B cell (primary cell): ENCODE measurements at regions not wholly inside any gene's neighbourhood (a gene's known extent, or its start where the extent isn't known, plus 50 kb on each side); places are given as distances from the start of the nearest gene placed in this dataset.

Source experiments
- ATAC-seq: fragments of 200-7000 bp; cut with Tn5 transposase; one replicate; pipeline ENCODE4 v1.10.0; 2021; ENCODE audit warnings: low read depth, mild to moderate bottlenecking, moderate number of reproducible peaks, moderate library complexity
- CTCF ChIA-PET: fragments of 350-600 bp; sonication (Branson Sonifier 250); formaldehyde crosslinking; loops from one replicate; lab custom pipeline; 2021; ENCODE audit warnings: antibody characterized with exemption, inconsistent platforms; lab: Charles Lee
- POLR2A ChIA-PET: fragments of 350-600 bp; sonication (Branson Sonifier 250); formaldehyde crosslinking; loops from one replicate; lab custom pipeline; 2021; ENCODE audit warnings: antibody characterized with exemption; lab: Charles Lee
- DNase-seq: peaks from one replicate; pipeline ENCODE4 v3.0.0; 2013
- H2AFZ ChIP-seq: 2 replicates; pipeline ENCODE4 v1.6.1; 2012; ENCODE audit warnings: mild to moderate bottlenecking, low read depth, low read length; ENCODE audit not compliant: insufficient read depth, poor library complexity, severe bottlenecking
- H3K27ac ChIP-seq, 2 donors: 1 replicate in 1 of 2; 2 replicates in 1 of 2; pipeline ENCODE4 v1.5.1; 2012 to 2013; ENCODE audit warnings: low read length in 2 of 2, mild to moderate bottlenecking in 2 of 2, moderate library complexity in 1 of 2
- H3K27me3 ChIP-seq, 4 experiments: fragments of 200-600 bp in 1 of 4; sonication (generic) in 1 of 4; replicated peaks in 1 of 4; 1 replicate in 2 of 4; 2 replicates in 2 of 4; pipeline versions ENCODE4 v1.6.1 to v1.7.0; 2013 to 2016; ENCODE audit warnings: low read length in 3 of 4, mild to moderate bottlenecking in 2 of 4, mixed read lengths in 1 of 4, moderate library complexity in 1 of 4; ENCODE audit not compliant: insufficient read depth in 4 of 4, control insufficient read depth in 3 of 4; ENCODE audit errors: control extremely low read depth in 1 of 4
- H3K36me3 ChIP-seq, 2 experiments: replicated peaks in 1 of 2; 1 replicate in 1 of 2; 2 replicates in 1 of 2; pipeline versions ENCODE4 v1.6.1 to v1.7.1; 2013; ENCODE audit warnings: low read length in 1 of 2; ENCODE audit not compliant: insufficient read depth in 2 of 2, control insufficient read depth in 1 of 2; ENCODE audit errors: control extremely low read depth in 1 of 2, extremely low read depth in 1 of 2
- H3K4me1 ChIP-seq, 2 donors: fragments of 200-600 bp in 1 of 2; sonication (generic) in 1 of 2; 1 replicate in 1 of 2; 2 replicates in 1 of 2; pipeline versions ENCODE4 v1.5.1 to v1.6.1; 2013 to 2017; ENCODE audit warnings: low read length in 2 of 2; ENCODE audit not compliant: control insufficient read depth in 2 of 2, insufficient read depth in 2 of 2
- H3K4me2 ChIP-seq: replicated peaks from 2 replicates; pipeline ENCODE3; 2012; ENCODE audit warnings: mild to moderate bottlenecking, low read depth, low read length; ENCODE audit not compliant: poor library complexity, severe bottlenecking
- H3K4me3 ChIP-seq, 5 experiments: fragments of 200-600 bp in 1 of 5; sonication (generic) in 1 of 5; 1 replicate in 3 of 5; 2 replicates in 2 of 5; pipeline versions ENCODE4 v1.5.1 to v1.7.0; 2011 to 2016; ENCODE audit warnings: low read length in 4 of 5, mild to moderate bottlenecking in 4 of 5, low read depth in 2 of 5, control low read depth in 1 of 5, moderate library complexity in 1 of 5; ENCODE audit not compliant: insufficient read depth in 1 of 5; ENCODE audit errors: control extremely low read depth in 1 of 5, extremely low read depth in 1 of 5
- H3K79me2 ChIP-seq: fragments of 200-600 bp; sonication (generic); one replicate; pipeline ENCODE4 v1.6.0; 2016; ENCODE audit warnings: low read length; ENCODE audit not compliant: control insufficient read depth, insufficient read depth
- H3K9ac ChIP-seq: fragments of 200-600 bp; sonication (generic); 2 replicates; pipeline ENCODE4 v1.6.1; 2017; ENCODE audit warnings: mild to moderate bottlenecking, low read length, moderate library complexity
- H3K9me3 ChIP-seq, 3 donors: one replicate each; pipeline versions ENCODE4 v1.6.1 to v1.7.1; 2013; ENCODE audit warnings: low read length in 2 of 3; ENCODE audit not compliant: control insufficient read depth in 2 of 3, insufficient read depth in 1 of 3; ENCODE audit errors: control extremely low read depth in 1 of 3
- H4K20me1 ChIP-seq: 2 replicates; pipeline ENCODE4 v1.6.0; 2012; ENCODE audit warnings: mild to moderate bottlenecking, low read length; ENCODE audit not compliant: insufficient read depth, control insufficient read depth, poor library complexity, severe bottlenecking
- H3K27ac Mint-ChIP-seq: one replicate; pipeline ENCODE4 v1.8.0; 2021; ENCODE audit warnings: mixed read lengths
- H3K27me3 Mint-ChIP-seq: one replicate; pipeline ENCODE4 v1.8.0; 2021; ENCODE audit warnings: mixed read lengths
- H3K4me1 Mint-ChIP-seq: one replicate; pipeline ENCODE4 v1.8.0; 2021; ENCODE audit warnings: mixed read lengths
- H3K4me3 Mint-ChIP-seq: one replicate; pipeline ENCODE4 v1.8.0; 2021; ENCODE audit warnings: mixed read lengths
- H3K9me3 Mint-ChIP-seq: one replicate; pipeline ENCODE4 v1.8.0; 2022; ENCODE audit warnings: mixed read lengths; ENCODE audit not compliant: insufficient read depth
- EZH2 ChIP-seq: IDR thresholded peaks from 2 replicates; pipeline ENCODE4 v1.6.1; 2012; ENCODE audit warnings: borderline replicate concordance, low read depth, mild to moderate bottlenecking, moderate library complexity, low read length; ENCODE audit not compliant: insufficient read depth, poor library complexity, severe bottlenecking
- WGBS: methylation state at CpG from one replicate; pipeline ENCODE4 v1.1.5; 2013; ENCODE audit warnings: missing lambda C conversion rate; ENCODE audit not compliant: insufficient coverage; 5-methylcytosine and 5-hydroxymethylcytosine counted together
- intact Hi-C: fragments of 100-400 bp; cut with micrococcal nuclease; formaldehyde crosslinking; loops from one replicate; pipeline ENCODE4 v1.10.0; 2022
- TF ChIP-seq, protein P1 (sequence below): fragments of 200-600 bp; IDR thresholded peaks from one replicate; pipeline ENCODE4 v1.8.0; 2022; ENCODE audit warnings: antibody characterized with exemption, mild to moderate bottlenecking

- Histone ChIP-seq H2AFZ (no peak overlapping the region), H3K9me3 (peaks cover 0 to 8% (median 0%) of the 10 kb centered on the region in 3 donors), H3K27me3 (no peaks in the 10 kb centered on the region), H3K4me2 (no peak overlapping the region), H3K79me2 (no peaks in the 10 kb centered on the region), H3K36me3 (no peaks in the 10 kb centered on the region), H3K4me1 (peaks cover 13 to 16% of the 10 kb centered on the region in 2 donors), H3K4me3 (no peak overlapping the region), H3K9ac (no peak overlapping the region), H4K20me1 (no peaks in the 10 kb centered on the region), H3K27ac (no peak overlapping the region)
- DNase-seq (no peak), ATAC-seq (no peak)
- ChIA-PET CTCF (interaction anchor here (0.7 kb wide), 1 partner anchor 180 kb away, joined by 3 read pairs; no protein-coding TSS in a partner anchor), POLR2A (no interaction called here)
- TF ChIP-seq EZH2 = no peak
- TF ChIP-seq, protein P1, sequence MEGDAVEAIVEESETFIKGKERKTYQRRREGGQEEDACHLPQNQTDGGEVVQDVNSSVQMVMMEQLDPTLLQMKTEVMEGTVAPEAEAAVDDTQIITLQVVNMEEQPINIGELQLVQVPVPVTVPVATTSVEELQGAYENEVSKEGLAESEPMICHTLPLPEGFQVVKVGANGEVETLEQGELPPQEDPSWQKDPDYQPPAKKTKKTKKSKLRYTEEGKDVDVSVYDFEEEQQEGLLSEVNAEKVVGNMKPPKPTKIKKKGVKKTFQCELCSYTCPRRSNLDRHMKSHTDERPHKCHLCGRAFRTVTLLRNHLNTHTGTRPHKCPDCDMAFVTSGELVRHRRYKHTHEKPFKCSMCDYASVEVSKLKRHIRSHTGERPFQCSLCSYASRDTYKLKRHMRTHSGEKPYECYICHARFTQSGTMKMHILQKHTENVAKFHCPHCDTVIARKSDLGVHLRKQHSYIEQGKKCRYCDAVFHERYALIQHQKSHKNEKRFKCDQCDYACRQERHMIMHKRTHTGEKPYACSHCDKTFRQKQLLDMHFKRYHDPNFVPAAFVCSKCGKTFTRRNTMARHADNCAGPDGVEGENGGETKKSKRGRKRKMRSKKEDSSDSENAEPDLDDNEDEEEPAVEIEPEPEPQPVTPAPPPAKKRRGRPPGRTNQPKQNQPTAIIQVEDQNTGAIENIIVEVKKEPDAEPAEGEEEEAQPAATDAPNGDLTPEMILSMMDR = no peak
- H3K27me3 Mint-ChIP-seq = peaks cover 2% of the 10 kb centered on the region
- peaks cover 15% of the 10 kb centered on the region for H3K4me1 Mint-ChIP-seq
- 77% methylated on average over 5 of the region's 10 CpGs for WGBS
- intact Hi-C loops = no loop called here
- H3K27ac Mint-ChIP-seq = no peak overlapping the region
- peaks cover 2% of the 10 kb centered on the region for H3K9me3 Mint-ChIP-seq
- H3K4me3 Mint-ChIP-seq = no peak overlapping the region
Observed at GRCh38 chr19:16000024-16000663, 51.3 kb downstream of the OR10H4 start.

- intact Hi-C loops = no loop called here
- Histone ChIP-seq H3K36me3 (no peaks in the 10 kb centered on the region), H3K4me1 (peaks cover 13 to 16% of the 10 kb centered on the region in 2 donors), H3K9me3 (no peaks in the 10 kb centered on the region), H3K4me2 (peak overlapping the region; percentile 72), H3K79me2 (no peaks in the 10 kb centered on the region), H3K4me3 (peak overlapping the region in 4 of 5 experiments; percentile 23 to 58 (median 52)), H3K27me3 (no peaks in the 10 kb centered on the region), H3K27ac (no peak overlapping the region), H2AFZ (peak overlapping the region; percentile 78), H4K20me1 (no peaks in the 10 kb centered on the region), H3K9ac (peak overlapping the region; percentile 54)
- DNase-seq (peak; percentile 59), ATAC-seq (peak; percentile 58)
- CTCF ChIA-PET = interaction anchor here (0.6 to 0.9 kb wide), 3 partner anchors 9 to 605 kb away, joined by 3 read pairs; no protein-coding TSS in a partner anchor
- peak overlapping the region; percentile 84 for H3K4me3 Mint-ChIP-seq
- 40% methylated on average over 10 of the region's 12 CpGs for WGBS
- no peaks in the 10 kb centered on the region for H3K27me3 Mint-ChIP-seq
- no peak for TF ChIP-seq EZH2
- peak overlapping the region; percentile 60 for H3K27ac Mint-ChIP-seq
- H3K9me3 Mint-ChIP-seq = peaks cover 2% of the 10 kb centered on the region
- peaks cover 15% of the 10 kb centered on the region for H3K4me1 Mint-ChIP-seq
- POLR2A ChIA-PET = interaction anchor here (0.5 kb wide), 1 partner anchor 197 kb away, joined by 3 read pairs; no protein-coding TSS in a partner anchor
Observed at GRCh38 chr19:16001481-16002312, 52.9 kb downstream of the OR10H4 start.
